ENCODE measurements at regions not wholly inside any gene's neighbourhood (a gene's known extent, or its start where the extent isn't known, plus 50 kb on each side); places are given as distances from the start of the nearest gene placed in this dataset.
"Not testable (repeated sequence)": the region's sequence is repeated elsewhere in the genome, so short reads cannot be mapped to it uniquely, and the experiment has no call there.

GRCh38 chr4:75194180-75194579 is 261.3 kb downstream of the PARM1 start:
- DNase-seq: no peak
- Histone ChIP-seq H3K27ac (no peak overlapping the region), H3K4me1 (no peaks in the 10 kb centered on the region), H3K9me3 (no peaks in the 10 kb centered on the region), H3K36me3 (no peaks in the 10 kb centered on the region), H3K27me3 (no peaks in the 10 kb centered on the region), H3K4me3 (replicated peaks in 1 of 3) (no peak overlapping the region)
- WGBS, 2 donors: 93 to 95% methylated on average over 3 to 8 of the region's 8 CpGs
- intact Hi-C loops (cut with DNase I): no loop called here
- TF ChIP-seq CTCF (IDR thresholded peaks at IDR 0.05): no peak
- TF ChIP-seq POLR2A (IDR thresholded peaks at IDR 0.05): no peak

GRCh38 chr4:75192182-75192581 is 259.3 kb downstream of the PARM1 start:
- H3K4me3 ChIP-seq (replicated peaks in 1 of 3); intact Hi-C loops (cut with DNase I): not testable (repeated sequence)
- WGBS, 2 donors: 67 to 93% methylated on average over 2 of the region's 2 CpGs

GRCh38 chr4:75189711-75190335 is 256.9 kb downstream of the PARM1 start:
- Histone ChIP-seq H3K4me3 (replicated peaks in 1 of 3) (no peak overlapping the region), H3K36me3 (no peaks in the 10 kb centered on the region), H3K27ac (no peak overlapping the region), H3K4me1 (no peaks in the 10 kb centered on the region), H3K9me3 (no peaks in the 10 kb centered on the region), H3K27me3 (no peaks in the 10 kb centered on the region)
- intact Hi-C loops (cut with DNase I): no loop called here
- DNase-seq: no peak
- no peak for TF ChIP-seq CTCF (IDR thresholded peaks at IDR 0.05)
- no peak for TF ChIP-seq POLR2A (IDR thresholded peaks at IDR 0.05)
- WGBS, 2 donors: 62 to 66% methylated on average over 4 of the region's 4 CpGs

More at GRCh38 chr4:75192182-75192581, 259.3 kb downstream of the PARM1 start:
- H3K9me3 ChIP-seq, H3K27me3 ChIP-seq, H3K27ac ChIP-seq, H3K4me1 ChIP-seq, H3K36me3 ChIP-seq, DNase-seq: not testable (repeated sequence)

- WGBS, 2 donors: 80% methylated on average over 10 of the region's 10 CpGs
- H3K9me3 ChIP-seq: no peaks in the 10 kb centered on the region
- no peaks in the 10 kb centered on the region for H3K4me1 ChIP-seq
- H3K4me3 ChIP-seq (replicated peaks in 1 of 3): no peak overlapping the region
- H3K27me3 ChIP-seq: no peaks in the 10 kb centered on the region
- H3K36me3 ChIP-seq: no peaks in the 10 kb centered on the region
- no peak for DNase-seq
- H3K27ac ChIP-seq: no peak overlapping the region
- TF ChIP-seq CTCF (IDR thresholded peaks at IDR 0.05) (no peak), POLR2A (IDR thresholded peaks at IDR 0.05) (no peak)
- intact Hi-C loops (cut with DNase I): no loop called here
Observed at GRCh38 chr4:75180790-75181776, 248.2 kb downstream of the PARM1 start.

GRCh38 chr4:75180217-75180616 is 247.3 kb downstream of the PARM1 start:
- intact Hi-C loops (cut with DNase I): no loop called here
- TF ChIP-seq POLR2A (IDR thresholded peaks at IDR 0.05): no peak
- TF ChIP-seq CTCF (IDR thresholded peaks at IDR 0.05): no peak
- H3K4me1 ChIP-seq: no peaks in the 10 kb centered on the region
- H3K4me3 ChIP-seq (replicated peaks in 1 of 3): no peak overlapping the region
- no peaks in the 10 kb centered on the region for H3K9me3 ChIP-seq
- H3K27ac ChIP-seq: no peak overlapping the region
- H3K36me3 ChIP-seq: no peaks in the 10 kb centered on the region
- DNase-seq: no peak
- no peaks in the 10 kb centered on the region for H3K27me3 ChIP-seq
